HEK293 (cell line): ENCODE measurements at regions not wholly inside any gene's neighbourhood (a gene's known extent, or its start where the extent isn't known, plus 50 kb on each side); places are given as distances from the start of the nearest gene placed in this dataset.

Experiments
- CTCF ChIA-PET: fragments of 350-600 bp; formaldehyde crosslinking; extraction: SDS; loops from one replicate; lab custom pipeline; 2021; ENCODE audit warnings: antibody characterized with exemption; lab: Yijun Ruan, JAX
- POLR2A ChIA-PET: fragments of 300-600 bp; formaldehyde crosslinking; extraction: SDS; loops from one replicate; lab custom pipeline; 2020; ENCODE audit warnings: antibody characterized with exemption, inconsistent platforms; lab: Yijun Ruan, JAX
- H3K27ac ChIP-seq: fragments of 200-500 bp; sonication (Bioruptor generic); 2 replicates; pipeline ENCODE4 v1.5.1; 2014; ENCODE audit warnings: low read depth, low read length, control low read depth, inconsistent platforms; ENCODE audit errors: extremely low read depth
- H3K36me3 ChIP-seq, 2 experiments: fragments of 200-500 bp in 1 of 2; sonication (Bioruptor generic) in 1 of 2; 1 replicate in 1 of 2; 2 replicates in 1 of 2; pipeline ENCODE4 v1.5.1; 2014 to 2017; ENCODE audit warnings: inconsistent platforms in 2 of 2, low read length in 2 of 2; ENCODE audit not compliant: control insufficient read depth in 2 of 2, insufficient read depth in 1 of 2
- H3K4me1 ChIP-seq: fragments of 200-500 bp; sonication (Bioruptor generic); 2 replicates; pipeline ENCODE4 v1.5.1; 2014; ENCODE audit warnings: mild to moderate bottlenecking, low read length, inconsistent platforms; ENCODE audit not compliant: control insufficient read depth, insufficient read depth
- H3K4me3 ChIP-seq: 2 replicates; pipeline ENCODE4 v1.5.1; 2011; ENCODE audit warnings: low read depth, mild to moderate bottlenecking, control low read depth, low read length, moderate library complexity
- H3K9me3 ChIP-seq: fragments of 200-500 bp; sonication (Bioruptor generic); 2 replicates; pipeline ENCODE4 v1.5.1; 2014; ENCODE audit warnings: low read depth, low read length, inconsistent platforms; ENCODE audit not compliant: control insufficient read depth, insufficient read depth
- BCL6B ChIP-seq: fragments of 450-650 bp; formaldehyde crosslinking; IDR thresholded peaks from 2 replicates; pipeline ENCODE4 v1.5.1; 2017; ENCODE audit warnings: missing biosample characterization, missing genetic modification characterization
- EGR2 ChIP-seq: fragments of 450-650 bp; formaldehyde crosslinking; IDR thresholded peaks from 2 replicates; pipeline ENCODE4 v1.5.1; 2016; ENCODE audit warnings: low read depth, missing biosample characterization, missing genetic modification characterization
- HOXD13 ChIP-seq: sonication (generic); formaldehyde crosslinking; IDR thresholded peaks from 2 replicates; pipeline ENCODE4 v1.8.0; 2022; ENCODE audit warnings: missing genetic modification reagents, borderline replicate concordance
- KLF16 ChIP-seq: fragments of 450-650 bp; formaldehyde crosslinking; IDR thresholded peaks from 2 replicates; pipeline ENCODE4 v1.5.1; 2017; ENCODE audit warnings: missing biosample characterization, missing genetic modification characterization
- MYNN ChIP-seq: fragments of 450-650 bp; formaldehyde crosslinking; IDR thresholded peaks from 2 replicates; pipeline ENCODE4 v1.5.1; 2016; ENCODE audit warnings: missing biosample characterization, missing genetic modification characterization, borderline replicate concordance
- MZF1 ChIP-seq: fragments of 450-650 bp; formaldehyde crosslinking; IDR thresholded peaks from 2 replicates; pipeline ENCODE4 v1.5.1; 2017; ENCODE audit warnings: missing biosample characterization, missing genetic modification characterization, borderline replicate concordance
- OSR2 ChIP-seq: fragments of 450-650 bp; formaldehyde crosslinking; IDR thresholded peaks from 2 replicates; pipeline ENCODE4 v1.5.1; 2016; ENCODE audit warnings: missing biosample characterization, missing genetic modification characterization
- ZBTB8A ChIP-seq: fragments of 450-650 bp; formaldehyde crosslinking; IDR thresholded peaks from 2 replicates; pipeline ENCODE4 v1.5.1; 2016; ENCODE audit warnings: missing biosample characterization, missing genetic modification characterization
- ZFP37 ChIP-seq: fragments of 450-650 bp; formaldehyde crosslinking; IDR thresholded peaks from 2 replicates; pipeline ENCODE4 v1.5.1; 2016; ENCODE audit warnings: missing biosample characterization, missing genetic modification characterization
- ZNF157 ChIP-seq: fragments of 450-650 bp; formaldehyde crosslinking; IDR thresholded peaks from 2 replicates; pipeline ENCODE4 v1.5.1; 2016; ENCODE audit warnings: missing biosample characterization, missing genetic modification characterization
- ZNF175 ChIP-seq: fragments of 450-650 bp; formaldehyde crosslinking; IDR thresholded peaks from 2 replicates; pipeline ENCODE4 v1.5.1; 2016; ENCODE audit warnings: missing biosample characterization, missing genetic modification characterization
- ZNF214 ChIP-seq: fragments of 450-650 bp; formaldehyde crosslinking; IDR thresholded peaks from 2 replicates; pipeline ENCODE4 v1.5.1; 2017; ENCODE audit warnings: missing biosample characterization, mild to moderate bottlenecking, missing genetic modification characterization, borderline replicate concordance
- ZNF311 ChIP-seq: fragments of 450-650 bp; formaldehyde crosslinking; IDR thresholded peaks from 2 replicates; pipeline ENCODE4 v1.5.1; 2017; ENCODE audit warnings: missing biosample characterization, missing genetic modification characterization, borderline replicate concordance
- ZNF341 ChIP-seq: fragments of 450-650 bp; formaldehyde crosslinking; IDR thresholded peaks from 2 replicates; pipeline ENCODE4; 2016; ENCODE audit warnings: low read depth, missing biosample characterization, missing genetic modification characterization
- ZNF416 ChIP-seq: fragments of 450-650 bp; formaldehyde crosslinking; IDR thresholded peaks from 2 replicates; pipeline ENCODE4 v1.5.1; 2016; ENCODE audit warnings: missing biosample characterization, missing genetic modification characterization
- ZNF449 ChIP-seq: fragments of 450-650 bp; formaldehyde crosslinking; IDR thresholded peaks from 2 replicates; pipeline ENCODE4 v1.5.1; 2017; ENCODE audit warnings: missing biosample characterization, mild to moderate bottlenecking, missing genetic modification characterization, moderate library complexity
- ZNF501 ChIP-seq: fragments of 450-650 bp; formaldehyde crosslinking; IDR thresholded peaks from 2 replicates; pipeline ENCODE4 v1.5.1; 2016; ENCODE audit warnings: missing biosample characterization, missing genetic modification characterization
- ZNF530 ChIP-seq: fragments of 450-650 bp; formaldehyde crosslinking; IDR thresholded peaks from 2 replicates; pipeline ENCODE4 v1.5.1; 2016; ENCODE audit warnings: low read depth, missing biosample characterization, missing genetic modification characterization
- ZNF596 ChIP-seq: fragments of 450-650 bp; IDR thresholded peaks from 2 replicates; pipeline ENCODE4 v1.5.0; 2018; ENCODE audit warnings: missing biosample characterization, mild to moderate bottlenecking, missing genetic modification characterization, moderate library complexity
- ZNF610 ChIP-seq: fragments of 450-650 bp; formaldehyde crosslinking; IDR thresholded peaks from 2 replicates; pipeline ENCODE4 v1.5.1; 2016; ENCODE audit warnings: missing biosample characterization, missing genetic modification characterization, borderline replicate concordance
- ZNF704 ChIP-seq: fragments of 450-650 bp; formaldehyde crosslinking; IDR thresholded peaks from 2 replicates; pipeline ENCODE4 v1.5.1; 2016; ENCODE audit warnings: missing biosample characterization, missing genetic modification characterization
- ZNF707 ChIP-seq: fragments of 450-650 bp; formaldehyde crosslinking; IDR thresholded peaks from 2 replicates; pipeline ENCODE4 v1.5.1; 2016; ENCODE audit warnings: missing biosample characterization, missing genetic modification characterization
- TF ChIP-seq, protein P1 (sequence below): fragments of 450-650 bp; formaldehyde crosslinking; IDR thresholded peaks from 2 replicates; pipeline ENCODE4 v1.5.1; 2016; ENCODE audit warnings: missing biosample characterization, missing genetic modification characterization

DNA sequence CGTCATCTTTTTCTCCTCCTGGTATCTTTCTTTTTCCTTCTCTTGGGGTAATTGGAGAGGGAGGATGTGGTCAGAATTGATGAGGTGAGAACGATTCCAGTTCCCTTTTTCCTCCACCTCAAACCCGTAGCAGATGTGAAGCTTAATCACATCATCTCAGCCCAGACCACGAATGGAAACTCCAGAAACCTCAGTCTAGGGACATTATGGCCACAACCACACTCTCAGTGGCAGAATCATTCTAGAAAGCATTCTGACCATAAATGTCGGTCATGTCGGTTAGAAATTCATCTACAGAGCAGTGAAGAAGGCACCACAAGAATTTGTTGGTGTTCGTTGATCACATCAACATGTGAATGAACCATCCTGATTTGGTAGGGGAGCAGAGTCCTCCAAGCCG lies 78.7 kb downstream of the GATA3 start (continued):
- TF ChIP-seq ZNF704 (tag by site-specific recombination) = no peak
- no peak for TF ChIP-seq ZNF610 (tag by site-specific recombination)
- no peak for TF ChIP-seq MZF1
- TF ChIP-seq ZNF416 (tag by site-specific recombination) = no peak

- POLR2A ChIA-PET = no interaction called here
- Histone ChIP-seq H3K27ac (no peak overlapping the region), H3K36me3 (no peaks in the 10 kb centered on the region), H3K9me3 (no peaks in the 10 kb centered on the region), H3K4me1 (no peaks in the 10 kb centered on the region), H3K4me3 (no peak overlapping the region)
- TF ChIP-seq ZNF530 (tag by site-specific recombination) (no peak), ZNF175 (tag by site-specific recombination) (no peak), MYNN (tag by site-specific recombination) (no peak), BCL6B (no peak), ZNF214 (tag by site-specific recombination) (no peak), KLF16 (no peak), ZNF707 (no peak), ZNF157 (tag by site-specific recombination) (no peak), ZNF501 (tag by site-specific recombination) (no peak), OSR2 (tag by site-specific recombination) (no peak), ZFP37 (no peak), ZNF596 (tag by site-specific recombination) (no peak), ZNF449 (no peak), HOXD13 (no peak), ZNF341 (tag by site-specific recombination) (no peak), ZNF311 (tag by site-specific recombination) (no peak), ZBTB8A (tag by site-specific recombination) (no peak), EGR2 (tag by site-specific recombination) (no peak)
- TF ChIP-seq, protein P1, sequence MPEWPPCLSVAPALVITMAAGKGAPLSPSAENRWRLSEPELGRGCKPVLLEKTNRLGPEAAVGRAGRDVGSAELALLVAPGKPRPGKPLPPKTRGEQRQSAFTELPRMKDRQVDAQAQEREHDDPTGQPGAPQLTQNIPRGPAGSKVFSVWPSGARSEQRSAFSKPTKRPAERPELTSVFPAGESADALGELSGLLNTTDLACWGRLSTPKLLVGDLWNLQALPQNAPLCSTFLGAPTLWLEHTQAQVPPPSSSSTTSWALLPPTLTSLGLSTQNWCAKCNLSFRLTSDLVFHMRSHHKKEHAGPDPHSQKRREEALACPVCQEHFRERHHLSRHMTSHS = no peak
- CTCF ChIA-PET = interaction anchor here (0.6 kb wide), 1 partner anchor 143 kb away, joined by 4 read pairs; no protein-coding TSS in a partner anchor
Measured at GRCh38 chr10:8136736-8137135, 82.2 kb downstream of the GATA3 start.
